ENCODE measurements at regions not wholly inside any gene's neighbourhood (a gene's known extent, or its start where the extent isn't known, plus 50 kb on each side); places are given as distances from the start of the nearest gene placed in this dataset.

DNA sequence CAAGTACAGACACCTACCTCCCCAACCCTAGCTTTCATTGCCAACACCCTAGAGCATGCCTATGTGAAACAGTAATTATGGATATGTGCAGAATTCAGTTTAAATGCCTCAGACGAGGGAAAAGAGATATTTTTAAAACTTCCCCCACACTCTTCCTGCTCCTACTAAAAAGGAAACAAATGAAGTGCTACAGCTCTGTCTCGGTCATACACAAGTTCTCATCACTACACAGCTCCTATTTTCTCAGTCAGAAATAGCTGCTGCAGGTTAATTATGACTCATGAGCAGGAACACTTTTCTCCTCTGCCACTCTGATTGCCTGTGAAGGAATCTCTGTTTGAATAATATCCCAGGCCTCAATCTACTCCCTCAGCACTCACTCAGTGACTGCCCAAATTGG lies 703.6 kb upstream of the FLRT2 start:
- DNase-seq = no peak
- no peaks in the 10 kb centered on the region for H3K4me1 Mint-ChIP-seq (ENCODE audit: low read depth)
- peaks cover 10 to 14% of the 10 kb centered on the region in 2 donors for H3K9me3 Mint-ChIP-seq
- no peak overlapping the region for H3K4me3 Mint-ChIP-seq
- ATAC-seq (replicated peaks in 1 of 2) = no peak
- no peak overlapping the region for H3K27ac Mint-ChIP-seq
- no peaks in the 10 kb centered on the region for H3K27me3 Mint-ChIP-seq (ENCODE audit: low read depth)
- peaks cover 0 to 2% of the 10 kb centered on the region in 2 donors for H3K36me3 Mint-ChIP-seq (ENCODE audit: insufficient read depth in 2 of 2)

DNA sequence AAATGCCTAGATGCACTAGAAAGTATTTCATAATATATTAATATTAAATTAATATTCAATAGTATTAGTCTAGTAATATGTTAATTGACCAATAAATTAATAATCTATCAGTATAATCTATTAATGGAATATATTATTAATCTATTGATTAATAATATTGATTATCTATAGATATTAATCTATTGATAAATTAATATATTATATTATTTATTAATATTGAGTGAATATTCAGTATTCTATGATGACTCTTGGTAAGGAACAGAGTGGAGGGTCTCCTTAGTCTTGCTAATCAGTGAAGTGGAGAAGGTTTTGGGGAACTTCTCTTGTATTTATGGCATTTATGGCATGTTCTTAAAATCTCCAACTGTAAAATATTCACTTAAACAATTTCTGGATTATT lies 679.3 kb upstream of the FLRT2 start:
- peaks cover 16 to 17% of the 10 kb centered on the region in 2 donors for H3K9me3 Mint-ChIP-seq
- no peak overlapping the region for H3K4me3 Mint-ChIP-seq
- no peak overlapping the region for H3K27ac Mint-ChIP-seq
- H3K4me1 Mint-ChIP-seq (ENCODE audit: low read depth) = no peaks in the 10 kb centered on the region
- ATAC-seq (replicated peaks in 1 of 2) = no peak
- DNase-seq = no peak
- H3K27me3 Mint-ChIP-seq (ENCODE audit: low read depth) = no peaks in the 10 kb centered on the region
- H3K36me3 Mint-ChIP-seq (ENCODE audit: insufficient read depth in 2 of 2) = peaks cover 2 to 3% of the 10 kb centered on the region in 2 donors

DNA sequence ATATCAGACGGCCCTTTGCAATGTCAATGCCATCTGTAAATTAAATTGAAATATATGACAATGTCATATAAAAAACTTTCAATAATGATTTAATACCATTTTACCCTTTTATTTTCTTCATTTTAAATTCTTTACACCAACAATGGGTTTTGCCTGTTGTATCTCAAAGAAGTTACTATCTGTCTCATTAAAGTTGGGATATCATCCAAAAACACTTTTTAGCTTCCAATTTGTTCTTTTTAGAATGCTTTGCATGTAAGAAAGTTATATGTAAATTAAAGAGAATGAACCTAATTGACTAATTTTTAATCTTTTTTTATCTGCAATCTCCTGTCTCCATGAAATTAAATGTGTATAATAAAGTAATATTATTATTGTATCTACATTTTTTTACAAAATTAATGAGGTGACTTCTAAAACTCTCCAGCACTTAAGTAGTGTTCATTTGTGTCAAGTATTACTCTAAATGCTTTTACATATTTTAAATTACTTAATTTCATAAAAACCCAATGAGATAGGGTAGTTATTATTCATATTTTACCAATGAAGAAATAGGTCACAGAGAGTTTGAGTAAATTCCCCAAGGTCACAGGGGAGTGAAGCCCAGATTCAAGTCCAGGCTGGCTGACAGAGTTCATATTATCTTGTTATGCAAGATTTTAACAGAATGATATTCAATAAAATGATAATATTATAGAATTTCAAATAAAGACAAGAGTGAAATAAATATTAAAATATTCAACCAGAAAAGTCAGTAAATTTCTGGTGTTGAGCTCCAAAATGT lies 673.0 kb upstream of the FLRT2 start:
- H3K9me3 Mint-ChIP-seq = peaks cover 6 to 7% of the 10 kb centered on the region in 2 donors
- no peaks in the 10 kb centered on the region for H3K27me3 Mint-ChIP-seq (ENCODE audit: low read depth)
- H3K4me3 Mint-ChIP-seq = no peak overlapping the region
- ATAC-seq (replicated peaks in 1 of 2) (no peak), DNase-seq (no peak)
- H3K27ac Mint-ChIP-seq = no peak overlapping the region
- peaks cover 0 to 1% of the 10 kb centered on the region in 2 donors for H3K36me3 Mint-ChIP-seq (ENCODE audit: insufficient read depth in 2 of 2)
- no peaks in the 10 kb centered on the region for H3K4me1 Mint-ChIP-seq (ENCODE audit: low read depth)

DNA sequence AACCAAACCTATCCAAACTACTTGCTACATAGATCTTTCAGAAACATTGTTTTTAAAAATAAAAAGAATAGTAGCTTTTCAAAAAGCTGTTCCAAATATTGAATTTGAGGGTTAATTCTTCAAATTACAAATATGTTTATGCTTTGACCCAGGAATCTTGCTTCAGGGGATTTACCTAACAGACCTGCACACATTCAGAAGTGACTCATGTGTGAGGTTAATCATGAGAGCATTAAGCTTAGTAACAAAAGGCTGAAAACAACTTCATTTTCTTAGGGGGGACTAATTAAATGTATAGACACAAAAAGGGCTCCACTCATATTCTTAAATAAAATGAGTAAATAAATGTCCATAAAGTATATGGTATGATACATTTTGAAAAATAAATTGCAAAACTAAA lies 672.4 kb upstream of the FLRT2 start:
- Mint-ChIP-seq H3K9me3 (peaks cover 6 to 7% of the 10 kb centered on the region in 2 donors), H3K27ac (no peak overlapping the region), H3K36me3 (ENCODE audit: insufficient read depth in 2 of 2) (peaks cover 0 to 1% of the 10 kb centered on the region in 2 donors), H3K4me1 (ENCODE audit: low read depth) (no peaks in the 10 kb centered on the region), H3K27me3 (ENCODE audit: low read depth) (no peaks in the 10 kb centered on the region), H3K4me3 (no peak overlapping the region)
- no peak for ATAC-seq (replicated peaks in 1 of 2)
- DNase-seq = no peak

DNA sequence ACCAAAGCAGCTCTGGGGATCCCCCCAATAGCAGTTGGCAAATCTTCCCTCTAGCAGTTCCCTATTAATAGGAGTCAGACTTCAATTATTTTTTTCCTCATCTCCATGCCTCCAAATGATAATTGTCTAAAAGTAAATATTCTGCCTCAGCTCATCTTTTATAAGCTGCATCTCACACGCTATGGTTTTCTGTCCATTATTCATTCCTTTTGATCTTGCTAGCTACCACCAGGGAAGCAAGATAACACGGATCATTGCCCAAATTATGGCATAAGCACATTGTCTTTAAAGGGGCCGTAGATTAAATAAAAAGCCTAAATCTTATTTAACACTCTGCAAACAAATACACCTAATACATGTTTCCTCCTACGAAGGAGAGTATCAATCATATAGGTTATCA lies 670.8 kb upstream of the FLRT2 start:
- Mint-ChIP-seq H3K27ac (no peak overlapping the region), H3K4me3 (no peak overlapping the region)

DNA sequence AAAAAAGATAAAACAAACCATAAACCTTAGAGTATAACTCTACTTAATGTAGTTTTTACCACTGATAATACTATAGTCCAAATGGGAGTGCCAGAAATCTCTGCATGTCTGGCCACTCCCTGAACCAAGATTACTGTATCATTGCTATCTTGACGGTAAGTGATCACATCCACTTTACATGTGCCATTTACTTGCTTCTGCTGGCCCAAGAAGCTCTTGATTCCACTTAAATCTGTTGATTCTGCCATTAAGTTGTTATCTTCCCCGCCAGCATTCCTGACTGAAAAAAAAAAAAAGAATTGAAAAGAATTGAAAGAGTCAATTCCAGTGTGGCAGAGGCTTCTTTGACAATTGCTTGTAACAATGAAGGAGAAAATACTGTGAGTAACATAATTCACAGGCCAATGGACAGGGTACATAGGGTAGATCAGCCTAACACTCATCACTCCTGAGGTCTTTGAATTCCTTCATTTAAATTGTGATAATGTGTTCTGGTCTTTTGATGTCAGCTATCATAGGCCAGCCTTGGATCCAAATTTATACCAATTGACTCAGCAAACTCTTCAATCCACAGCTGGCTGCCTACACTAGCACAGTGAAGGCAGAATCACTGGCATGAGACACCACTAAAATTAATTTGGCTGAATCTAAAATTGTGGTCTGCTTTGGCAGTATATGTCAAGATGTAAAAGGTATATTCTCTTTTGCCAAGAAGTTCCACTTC lies 665.2 kb upstream of the FLRT2 start:
- no peak for ATAC-seq (replicated peaks in 1 of 2)

More for the DNA sequence above, 670.8 kb upstream of the FLRT2 start:
- Mint-ChIP-seq H3K27me3 (ENCODE audit: low read depth) (no peaks in the 10 kb centered on the region), H3K4me1 (ENCODE audit: low read depth) (no peaks in the 10 kb centered on the region), H3K36me3 (ENCODE audit: insufficient read depth in 2 of 2) (peaks cover 0 to under 1% of the 10 kb centered on the region in 2 donors), H3K9me3 (peaks cover 3 to 5% of the 10 kb centered on the region in 2 donors)
- ATAC-seq (replicated peaks in 1 of 2) (no peak), DNase-seq (no peak)

DNA sequence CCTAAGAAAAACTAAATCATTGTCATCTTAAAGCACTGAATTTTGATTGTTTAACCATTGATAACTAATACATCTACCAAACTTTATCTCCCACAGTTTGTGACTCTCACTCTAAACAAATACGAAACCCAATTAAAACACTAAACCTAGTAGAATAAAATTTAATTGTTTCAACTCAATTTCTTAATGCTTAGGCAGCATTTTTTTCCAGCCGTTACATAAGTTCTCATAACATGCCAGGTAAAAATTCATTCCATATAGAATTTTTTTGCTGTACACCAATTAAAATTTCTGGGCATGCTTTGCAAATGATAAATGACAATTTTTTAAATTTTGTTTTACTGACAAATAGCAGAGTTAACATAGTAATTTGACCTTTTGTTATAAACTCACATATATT lies 658.2 kb upstream of the FLRT2 start:
- no peak overlapping the region for H3K27ac Mint-ChIP-seq
- no peak for ATAC-seq (replicated peaks in 1 of 2)
- H3K36me3 Mint-ChIP-seq (ENCODE audit: insufficient read depth in 2 of 2) = no peaks in the 10 kb centered on the region
- no peaks in the 10 kb centered on the region for H3K27me3 Mint-ChIP-seq (ENCODE audit: low read depth)
- no peaks in the 10 kb centered on the region for H3K4me1 Mint-ChIP-seq (ENCODE audit: low read depth)
- H3K4me3 Mint-ChIP-seq = no peak overlapping the region
- H3K9me3 Mint-ChIP-seq = peaks cover 8 to 11% of the 10 kb centered on the region in 2 donors
- no peak for DNase-seq

More for the DNA sequence above, 665.2 kb upstream of the FLRT2 start:
- H3K4me1 Mint-ChIP-seq (ENCODE audit: low read depth) = no peaks in the 10 kb centered on the region
- H3K27ac Mint-ChIP-seq = no peak overlapping the region
- H3K27me3 Mint-ChIP-seq (ENCODE audit: low read depth) = no peaks in the 10 kb centered on the region
- no peaks in the 10 kb centered on the region for H3K36me3 Mint-ChIP-seq (ENCODE audit: insufficient read depth in 2 of 2)
- peaks cover 2 to 3% of the 10 kb centered on the region in 2 donors for H3K9me3 Mint-ChIP-seq
- H3K4me3 Mint-ChIP-seq = no peak overlapping the region
- no peak for DNase-seq

DNA sequence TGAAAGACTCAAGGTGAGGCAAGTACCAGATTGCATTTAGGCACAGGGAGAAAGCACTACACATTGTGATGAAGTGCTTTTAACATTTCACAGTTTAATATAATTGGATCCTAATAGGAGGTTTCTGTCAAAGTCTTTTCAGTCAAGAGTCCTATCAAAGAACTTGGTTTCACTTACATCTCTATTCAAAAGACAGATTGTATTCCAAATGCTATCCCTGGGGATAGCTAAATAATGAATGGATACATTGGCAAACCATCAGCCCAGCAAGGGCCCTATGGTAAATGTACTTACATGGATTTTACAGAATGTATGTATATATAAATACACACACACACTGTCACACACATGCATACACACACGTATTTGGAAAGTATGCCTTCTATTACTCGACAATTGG lies 655.5 kb upstream of the FLRT2 start:
- H3K4me3 Mint-ChIP-seq = no peak overlapping the region
- no peak overlapping the region for H3K27ac Mint-ChIP-seq
- no peaks in the 10 kb centered on the region for H3K27me3 Mint-ChIP-seq (ENCODE audit: low read depth)
- H3K36me3 Mint-ChIP-seq (ENCODE audit: insufficient read depth in 2 of 2) = no peaks in the 10 kb centered on the region
- H3K4me1 Mint-ChIP-seq (ENCODE audit: low read depth) = no peaks in the 10 kb centered on the region
- DNase-seq (no peak), ATAC-seq (replicated peaks in 1 of 2) (no peak)
- peaks cover 8 to 11% of the 10 kb centered on the region in 2 donors for H3K9me3 Mint-ChIP-seq

DNA sequence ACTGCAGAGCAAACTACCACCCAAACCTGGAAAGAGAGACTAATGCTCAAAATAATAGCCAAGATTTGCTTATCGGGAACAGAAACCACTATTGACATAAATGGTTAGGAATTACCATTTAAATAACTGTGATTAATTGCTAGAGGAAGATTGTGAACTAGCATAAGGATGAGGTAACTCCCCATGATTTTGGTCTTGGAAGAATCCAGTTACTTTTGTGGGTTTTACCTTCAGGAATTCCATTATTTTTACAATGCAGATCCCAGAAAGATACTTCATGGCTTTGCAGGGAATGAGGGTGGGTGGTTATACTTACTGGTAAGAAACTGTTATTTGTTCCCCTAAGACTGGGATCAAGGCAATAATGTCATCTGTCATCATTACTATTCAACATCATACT lies 652.9 kb upstream of the FLRT2 start:
- no peaks in the 10 kb centered on the region for H3K27me3 Mint-ChIP-seq (ENCODE audit: low read depth)

DNA sequence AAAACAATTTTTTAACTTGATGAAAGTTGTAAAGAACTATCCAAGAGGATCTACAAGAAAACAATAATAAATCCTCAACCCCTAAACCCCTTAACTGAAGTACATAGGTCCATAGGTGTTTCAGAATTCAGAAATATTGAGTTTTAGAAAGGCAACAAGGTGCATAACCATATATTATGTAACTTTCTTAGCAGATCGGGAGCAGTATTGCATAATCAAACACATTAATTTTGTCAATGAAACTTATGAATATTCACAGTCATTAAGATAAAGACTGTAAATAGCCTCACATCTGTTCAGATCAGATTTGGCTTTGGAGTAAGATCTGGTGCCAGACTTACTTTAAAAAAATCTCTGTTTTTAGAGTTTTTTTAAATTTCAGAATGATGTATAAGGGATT lies 647.1 kb upstream of the FLRT2 start:
- no peak for DNase-seq
- H3K4me3 Mint-ChIP-seq = no peak overlapping the region
- no peaks in the 10 kb centered on the region for H3K4me1 Mint-ChIP-seq (ENCODE audit: low read depth)
- peaks cover 0 to 2% of the 10 kb centered on the region in 2 donors for H3K36me3 Mint-ChIP-seq (ENCODE audit: insufficient read depth in 2 of 2)
- no peaks in the 10 kb centered on the region for H3K27me3 Mint-ChIP-seq (ENCODE audit: low read depth)
- peaks cover 2 to 6% of the 10 kb centered on the region in 2 donors for H3K9me3 Mint-ChIP-seq
- no peak for ATAC-seq (replicated peaks in 1 of 2)
- H3K27ac Mint-ChIP-seq = no peak overlapping the region

More for the DNA sequence above, 652.9 kb upstream of the FLRT2 start:
- H3K36me3 Mint-ChIP-seq (ENCODE audit: insufficient read depth in 2 of 2) = peaks cover 0 to 2% of the 10 kb centered on the region in 2 donors
- H3K27ac Mint-ChIP-seq = no peak overlapping the region
- no peak overlapping the region for H3K4me3 Mint-ChIP-seq
- H3K4me1 Mint-ChIP-seq (ENCODE audit: low read depth) = no peaks in the 10 kb centered on the region
- peaks cover 3 to 9% of the 10 kb centered on the region in 2 donors for H3K9me3 Mint-ChIP-seq
- DNase-seq (no peak), ATAC-seq (replicated peaks in 1 of 2) (no peak)

DNA sequence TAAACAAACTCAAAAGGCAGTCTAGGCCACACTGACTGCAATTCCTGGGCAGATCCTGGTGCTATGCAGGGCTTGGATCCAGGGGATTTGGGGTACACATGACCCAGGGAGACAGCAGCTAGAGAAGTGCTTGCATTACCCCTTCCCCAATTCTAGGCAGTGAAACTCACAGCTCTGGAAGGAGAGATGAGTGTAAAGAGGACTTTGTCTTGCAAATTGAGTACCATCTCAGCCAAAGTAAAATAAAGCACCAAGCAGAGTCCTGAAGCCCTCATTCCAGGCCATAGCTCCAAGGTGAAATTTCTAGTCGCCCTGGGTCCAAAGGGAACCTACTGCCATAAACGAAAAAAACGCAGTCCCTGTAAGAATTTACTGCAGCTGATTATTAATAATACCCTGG lies 644.9 kb upstream of the FLRT2 start:
- DNase-seq (no peak), ATAC-seq (replicated peaks in 1 of 2) (no peak)
- no peaks in the 10 kb centered on the region for H3K27me3 Mint-ChIP-seq (ENCODE audit: low read depth)
- H3K9me3 Mint-ChIP-seq = peaks cover 7 to 8% of the 10 kb centered on the region in 2 donors
- no peaks in the 10 kb centered on the region for H3K4me1 Mint-ChIP-seq (ENCODE audit: low read depth)
- no peaks in the 10 kb centered on the region for H3K36me3 Mint-ChIP-seq (ENCODE audit: insufficient read depth in 2 of 2)
- no peak overlapping the region for H3K4me3 Mint-ChIP-seq
- no peak overlapping the region for H3K27ac Mint-ChIP-seq

DNA sequence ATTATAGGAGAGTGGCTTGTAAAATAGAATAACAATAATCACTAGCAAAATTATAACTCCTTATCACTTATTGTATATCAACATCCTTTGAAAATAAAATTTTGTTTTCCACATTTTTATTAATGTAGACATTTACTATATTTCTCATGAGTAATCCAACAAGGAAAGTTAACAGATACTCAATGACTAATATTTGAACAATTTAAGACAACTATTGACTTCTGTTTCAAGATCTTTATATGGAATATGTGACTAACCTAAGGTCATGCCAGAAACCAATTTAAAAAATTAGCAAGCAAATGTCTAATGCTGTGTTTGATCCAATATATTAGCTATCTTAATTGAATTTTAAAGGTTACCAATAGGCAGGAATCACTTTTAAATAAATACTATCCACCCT lies 638.5 kb upstream of the FLRT2 start:
- H3K36me3 Mint-ChIP-seq (ENCODE audit: insufficient read depth in 2 of 2) = no peaks in the 10 kb centered on the region
- H3K9me3 Mint-ChIP-seq = peaks cover 6 to 9% of the 10 kb centered on the region in 2 donors
- no peaks in the 10 kb centered on the region for H3K27me3 Mint-ChIP-seq (ENCODE audit: low read depth)
- H3K4me3 Mint-ChIP-seq = no peak overlapping the region
- H3K27ac Mint-ChIP-seq = no peak overlapping the region
- DNase-seq (no peak), ATAC-seq (replicated peaks in 1 of 2) (no peak)
- H3K4me1 Mint-ChIP-seq (ENCODE audit: low read depth) = no peaks in the 10 kb centered on the region

DNA sequence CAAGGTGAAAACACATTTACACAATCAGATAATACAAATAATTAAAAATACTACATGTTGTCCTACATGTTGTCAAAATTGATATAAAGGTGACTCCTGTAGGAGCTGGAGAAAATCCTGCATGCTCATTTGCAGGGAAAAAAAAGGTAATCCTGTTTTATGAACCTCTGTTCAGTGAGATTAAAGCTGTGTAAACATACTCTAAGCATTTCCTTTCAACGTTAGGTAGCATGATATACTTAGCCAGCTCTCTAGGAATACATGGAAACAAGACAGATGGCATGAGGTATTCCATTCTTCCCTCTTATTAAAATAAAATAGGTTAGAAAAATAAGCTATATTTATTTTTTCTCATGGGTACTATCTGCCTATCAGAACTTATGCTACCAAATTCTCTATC lies 635.7 kb upstream of the FLRT2 start:
- Mint-ChIP-seq H3K9me3 (peaks cover 9 to 14% of the 10 kb centered on the region in 2 donors), H3K27ac (no peak overlapping the region), H3K27me3 (ENCODE audit: low read depth) (no peaks in the 10 kb centered on the region), H3K4me1 (ENCODE audit: low read depth) (no peaks in the 10 kb centered on the region), H3K4me3 (no peak overlapping the region), H3K36me3 (ENCODE audit: insufficient read depth in 2 of 2) (peaks cover 2 to 3% of the 10 kb centered on the region in 2 donors)
- DNase-seq (no peak), ATAC-seq (replicated peaks in 1 of 2) (no peak)

Data from activated T-cell treated with anti-CD3 and anti-CD28 coated beads, Interleukin-2, amount 50 U/mL, for 72 hours (primary cell).